GM18505 (cell line): ENCODE measurements at regions not wholly inside any gene's neighbourhood (a gene's known extent, or its start where the extent isn't known, plus 50 kb on each side); places are given as distances from the start of the nearest gene placed in this dataset.

Source experiments
- ATAC-seq: cut with Tn5 transposase; IDR thresholded peaks from one replicate; pipeline ENCODE4 v1.9.1; 2021; ENCODE audit not compliant: unreplicated experiment
- POLR2A ChIP-seq: IDR thresholded peaks from 4 replicates; pipeline ENCODE4 v1.6.1; 2011; ENCODE audit warnings: borderline replicate concordance; ENCODE audit not compliant: insufficient read depth, insufficient read length; ENCODE audit errors: extremely low read depth

GRCh38 chr7:47649919-47650318 is 68.0 kb upstream of the TNS3 start:
- no peak for ATAC-seq
- TF ChIP-seq POLR2A: no peak

- no peak for TF ChIP-seq POLR2A
- no peak for ATAC-seq
Measured at GRCh38 chr7:47648275-47648925, 66.5 kb upstream of the TNS3 start.

GRCh38 chr7:47647918-47648250 is 66.0 kb upstream of the TNS3 start:
- TF ChIP-seq POLR2A: no peak
- no peak for ATAC-seq

- ATAC-seq: peak; percentile 89
- TF ChIP-seq POLR2A: no peak
Measured at GRCh38 chr7:47647181-47647917, 65.4 kb upstream of the TNS3 start.

GRCh38 chr7:47643716-47644400 is 61.9 kb upstream of the TNS3 start:
- ATAC-seq: no peak
- TF ChIP-seq POLR2A: no peak

- ATAC-seq: no peak
- TF ChIP-seq POLR2A: no peak
Measured at GRCh38 chr7:47640265-47640664, 58.4 kb upstream of the TNS3 start.

- no peak for TF ChIP-seq POLR2A
- no peak for ATAC-seq
Measured at GRCh38 chr7:47639495-47640110, 57.7 kb upstream of the TNS3 start.

- TF ChIP-seq POLR2A: no peak
- ATAC-seq: no peak
Measured at GRCh38 chr7:47638679-47639315, 56.9 kb upstream of the TNS3 start.

GRCh38 chr7:47636433-47637175 is 54.7 kb upstream of the TNS3 start:
- ATAC-seq: no peak

GRCh38 chr7:47636081-47636432 is 54.1 kb upstream of the TNS3 start:
- no peak for ATAC-seq
- no peak for TF ChIP-seq POLR2A

More at GRCh38 chr7:47636433-47637175, 54.7 kb upstream of the TNS3 start:
- no peak for TF ChIP-seq POLR2A

- ATAC-seq: no peak
- no peak for TF ChIP-seq POLR2A
Measured at GRCh38 chr7:47635091-47636080, 53.5 kb upstream of the TNS3 start.

GRCh38 chr7:47634273-47634672 is 52.4 kb upstream of the TNS3 start:
- ATAC-seq: no peak
- no peak for TF ChIP-seq POLR2A

GRCh38 chr7:47633134-47633533 is 51.2 kb upstream of the TNS3 start:
- no peak for TF ChIP-seq POLR2A

More at GRCh38 chr7:47633134-47633533, 51.2 kb upstream of the TNS3 start:
- ATAC-seq: no peak
